A549 (cell line): ENCODE measurements at regions not wholly inside any gene's neighbourhood (a gene's known extent, or its start where the extent isn't known, plus 50 kb on each side); places are given as distances from the start of the nearest gene placed in this dataset.
A peak's percentile ranks its signal among the peaks of the same experiment; 100 is the strongest.

Experiments used
- ATAC-seq, 2 experiments: fragments of 200-7000 bp in 1 of 2; fragments of >200 bp in 1 of 2; cut with Nextera tagmentation in 1 of 2; cut with Tn5 transposase in 1 of 2; 3 replicates each; pipeline versions ENCODE4 v1.8.0 to v1.9.1; 2018 to 2020; ENCODE audit warnings: mild to moderate bottlenecking in 1 of 2, moderate library complexity in 1 of 2
- CTCF ChIA-PET: fragments of 300-600 bp; sonication (Branson Sonifier 250); formaldehyde crosslinking; extraction: SDS; loops from one replicate; lab custom pipeline; 2021; ENCODE audit warnings: antibody characterized with exemption, inconsistent platforms; lab: Yijun Ruan, JAX
- POLR2A ChIA-PET: fragments of 350-600 bp; formaldehyde crosslinking; extraction: SDS; loops from one replicate; lab custom pipeline; 2021; ENCODE audit warnings: antibody characterized with exemption, inconsistent platforms; lab: Yijun Ruan, JAX
- DNase-seq, 2 experiments: peaks; one replicate each; pipeline versions ENCODE4 v3.0.0 to v3.0.0-alpha.2; 2011 to 2016; ENCODE audit warnings: low read depth in 1 of 2, low spot score in 1 of 2
- FAIRE-seq: peaks from 2 replicates; lab custom pipeline; 2011; peaks lifted over from hg19 to GRCh38; lab: Jason Lieb, UNC
- H3K27ac ChIP-seq, 2 experiments: fragments of >200 bp; sonication (Bioruptor Twin); formaldehyde crosslinking; 3 replicates each; pipeline ENCODE4 v1.5.1; 2016 to 2017
- H3K4me1 ChIP-seq: fragments of >200 bp; sonication (Bioruptor Twin); formaldehyde crosslinking; 3 replicates; pipeline ENCODE4 v1.6.1; 2016
- H3K4me2 ChIP-seq: fragments of >200 bp; sonication (Bioruptor Twin); formaldehyde crosslinking; 3 replicates; pipeline ENCODE4 v1.6.1; 2016
- H3K4me3 ChIP-seq: fragments of >200 bp; sonication (Bioruptor Twin); formaldehyde crosslinking; 3 replicates; pipeline ENCODE4 v1.5.1; 2016
- H3K9me3 ChIP-seq: fragments of >200 bp; sonication (Bioruptor Twin); formaldehyde crosslinking; 3 replicates; pipeline ENCODE4 v1.6.1; 2016
- CBX8 ChIP-seq: fragments of 200-600 bp; sonication (generic); IDR thresholded peaks from 2 replicates; pipeline ENCODE4 v1.6.1; 2016
- CHD2 ChIP-seq: fragments of 150-350 bp; IDR thresholded peaks from 2 replicates; pipeline ENCODE4 v1.6.1; 2014; ENCODE audit warnings: low read length; ENCODE audit not compliant: partially characterized antibody
- ESRRA ChIP-seq: fragments of 150-350 bp; IDR thresholded peaks from 2 replicates; pipeline ENCODE4 v1.6.1; 2014; ENCODE audit warnings: mild to moderate bottlenecking, low read length, borderline replicate concordance
- FOSB ChIP-seq: fragments of 250-450 bp; sonication (Bioruptor Pico); IDR thresholded peaks from 2 replicates; pipeline ENCODE4 v1.5.0; 2020; ENCODE audit warnings: mild to moderate bottlenecking, moderate library complexity
- FOXS1 ChIP-seq: fragments of 250-450 bp; sonication (Bioruptor Pico); IDR thresholded peaks from 2 replicates; pipeline ENCODE4 v1.5.0; 2020; ENCODE audit warnings: mild to moderate bottlenecking, moderate library complexity
- HES2 ChIP-seq: fragments of >200 bp; sonication (Bioruptor Twin); formaldehyde crosslinking; IDR thresholded peaks from 2 replicates; pipeline ENCODE4 v1.6.1; 2016
- JUNB ChIP-seq: fragments of >200 bp; sonication (Bioruptor Twin); formaldehyde crosslinking; IDR thresholded peaks from 2 replicates; pipeline ENCODE4 v1.6.1; 2016
- MAFK ChIP-seq: fragments of 450-650 bp; IDR thresholded peaks from 2 replicates; pipeline ENCODE4 v1.6.1; 2014; ENCODE audit not compliant: partially characterized antibody
- NFE2L2 ChIP-seq: fragments of 150-350 bp; conservative IDR thresholded peaks from 2 replicates; pipeline ENCODE4 v1.6.1; 2014; ENCODE audit warnings: low read length
- NPAS2 ChIP-seq: fragments of 250-450 bp; sonication (Bioruptor Pico); IDR thresholded peaks from 2 replicates; pipeline ENCODE4 v1.8.0; 2022; ENCODE audit warnings: mild to moderate bottlenecking, moderate library complexity, borderline replicate concordance
- NR3C1 ChIP-seq: fragments of >200 bp; sonication (Bioruptor Twin); formaldehyde crosslinking; IDR thresholded peaks from 3 replicates; pipeline ENCODE4 v1.6.1; 2017
- PBX3 ChIP-seq: IDR thresholded peaks from 2 replicates; pipeline ENCODE4 v1.6.1; 2012
- RAD21 ChIP-seq, 2 experiments: fragments of >200 bp in 1 of 2; sonication (Bioruptor Twin) in 1 of 2; formaldehyde crosslinking in 1 of 2; IDR thresholded peaks in 1 of 2; conservative IDR thresholded peaks in 1 of 2; 2 replicates in 1 of 2; 3 replicates in 1 of 2; pipeline ENCODE4 v1.6.1; 2012 to 2018; ENCODE audit warnings: inconsistent platforms in 1 of 2
- RFX5 ChIP-seq: fragments of 450-650 bp; IDR thresholded peaks from 2 replicates; pipeline ENCODE4 v1.7.1; 2014; ENCODE audit warnings: antibody characterized with exemption, mild to moderate bottlenecking, moderate library complexity
- SMC3 ChIP-seq: fragments of >200 bp; sonication (Bioruptor Twin); formaldehyde crosslinking; IDR thresholded peaks from 3 replicates; pipeline ENCODE4 v1.6.1; 2018; ENCODE audit warnings: inconsistent platforms
- SREBF2 ChIP-seq: fragments of 450-650 bp; IDR thresholded peaks from 2 replicates; pipeline ENCODE4 v1.6.1; 2014; ENCODE audit warnings: mild to moderate bottlenecking, moderate library complexity
- TFCP2L1 ChIP-seq: fragments of 250-450 bp; sonication (Bioruptor Pico); IDR thresholded peaks from 2 replicates; pipeline ENCODE4 v1.5.0; 2021; ENCODE audit warnings: mild to moderate bottlenecking
- ZC3H11A ChIP-seq: fragments of 450-650 bp; IDR thresholded peaks from 2 replicates; pipeline ENCODE4 v1.6.1; 2014; ENCODE audit warnings: antibody characterized with exemption, mild to moderate bottlenecking
- ZSCAN20 ChIP-seq: fragments of 250-450 bp; sonication (Bioruptor Pico); IDR thresholded peaks from 2 replicates; pipeline ENCODE4 v1.8.0; 2022; ENCODE audit warnings: mild to moderate bottlenecking, moderate library complexity
- WGBS: methylation state at CpG from one replicate; pipeline ENCODE4 v1.1.6; 2017; ENCODE audit errors: missing lambda C conversion rate; 5-methylcytosine and 5-hydroxymethylcytosine counted together
- TF ChIP-seq, protein P1 (sequence below): fragments of 450-650 bp; IDR thresholded peaks from 2 replicates; pipeline ENCODE4 v1.6.1; 2014; ENCODE audit warnings: antibody characterized with exemption
- TF ChIP-seq, protein P2 (sequence below): fragments of 250-450 bp; sonication (Bioruptor Pico); IDR thresholded peaks from 2 replicates; pipeline ENCODE4 v1.5.0; 2020; ENCODE audit warnings: low read depth, mild to moderate bottlenecking, moderate library complexity
- TF ChIP-seq, protein P3 (sequence below): IDR thresholded peaks from 2 replicates; pipeline ENCODE4 v1.6.1; 2012; ENCODE audit warnings: low read depth, borderline replicate concordance

DNA sequence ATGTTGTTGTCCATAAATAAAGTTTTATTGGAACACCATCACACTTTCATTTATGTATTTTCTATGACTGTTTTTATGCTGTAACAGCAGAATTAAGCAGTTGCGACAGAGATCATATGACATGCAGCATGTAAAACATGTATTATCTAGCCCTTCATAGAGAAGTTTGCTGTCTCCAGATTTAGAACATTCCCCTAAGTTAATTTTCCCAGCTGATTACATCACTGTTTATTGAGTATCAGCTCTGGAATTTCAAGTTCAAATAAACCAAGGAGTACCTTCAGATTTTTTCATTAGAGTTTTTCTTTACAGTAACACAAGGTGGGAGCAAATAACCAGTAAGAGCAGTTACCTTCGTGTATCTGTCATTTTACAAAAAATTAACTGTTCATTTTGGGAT, 792.8 kb downstream of the USP25 start:
- Histone ChIP-seq H3K4me2 (peak overlapping the region; percentile 33; the same call in 2 of the 3 replicates), H3K4me1 (peaks cover 11% of the 10 kb centered on the region; the same call in 2 of the 3 replicates), H3K4me3 (no peak overlapping the region), H3K27ac (no peak overlapping the region), H3K9me3 (no peaks in the 10 kb centered on the region)
- FAIRE-seq (no peak), DNase-seq (no peak), ATAC-seq (no peak)
- CTCF ChIA-PET: interaction anchor here (0.5 kb wide), 1 partner anchor 44 kb away, joined by 3 read pairs; no protein-coding TSS in a partner anchor
- POLR2A ChIA-PET: no interaction called here
- TF ChIP-seq RAD21 (conservative IDR thresholded peaks at IDR 0.05 in 1 of 2, IDR thresholded peaks at IDR 0.05 in 1 of 2) (0 out of 5 replicates have a peak, but pooled peaks of 1 of the 2 experiments have one; percentile 7), MAFK (peak; percentile 73), FOSB (CRISPR knock-in tag) (no peak)
- whole genome bisulfite sequencing: 48% methylated on average over 2 of the region's 2 CpGs

- TF ChIP-seq, protein P1, sequence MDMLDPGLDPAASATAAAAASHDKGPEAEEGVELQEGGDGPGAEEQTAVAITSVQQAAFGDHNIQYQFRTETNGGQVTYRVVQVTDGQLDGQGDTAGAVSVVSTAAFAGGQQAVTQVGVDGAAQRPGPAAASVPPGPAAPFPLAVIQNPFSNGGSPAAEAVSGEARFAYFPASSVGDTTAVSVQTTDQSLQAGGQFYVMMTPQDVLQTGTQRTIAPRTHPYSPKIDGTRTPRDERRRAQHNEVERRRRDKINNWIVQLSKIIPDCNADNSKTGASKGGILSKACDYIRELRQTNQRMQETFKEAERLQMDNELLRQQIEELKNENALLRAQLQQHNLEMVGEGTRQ: no peak
- TF ChIP-seq RFX5: no peak
- no peak for TF ChIP-seq NFE2L2
- no peak for TF ChIP-seq PBX3
- TF ChIP-seq SMC3: no peak
- TF ChIP-seq JUNB: no peak
- no peak for TF ChIP-seq NR3C1
- no peak for TF ChIP-seq CHD2
- TF ChIP-seq, protein P2, sequence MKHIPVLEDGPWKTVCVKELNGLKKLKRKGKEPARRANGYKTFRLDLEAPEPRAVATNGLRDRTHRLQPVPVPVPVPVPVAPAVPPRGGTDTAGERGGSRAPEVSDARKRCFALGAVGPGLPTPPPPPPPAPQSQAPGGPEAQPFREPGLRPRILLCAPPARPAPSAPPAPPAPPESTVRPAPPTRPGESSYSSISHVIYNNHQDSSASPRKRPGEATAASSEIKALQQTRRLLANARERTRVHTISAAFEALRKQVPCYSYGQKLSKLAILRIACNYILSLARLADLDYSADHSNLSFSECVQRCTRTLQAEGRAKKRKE: no peak
- no peak for TF ChIP-seq TFCP2L1 (CRISPR knock-in tag)
- TF ChIP-seq HES2: no peak
- no peak for TF ChIP-seq CBX8
- no peak for TF ChIP-seq SREBF2
- TF ChIP-seq NPAS2 (CRISPR knock-in tag): no peak
- TF ChIP-seq, protein P3, sequence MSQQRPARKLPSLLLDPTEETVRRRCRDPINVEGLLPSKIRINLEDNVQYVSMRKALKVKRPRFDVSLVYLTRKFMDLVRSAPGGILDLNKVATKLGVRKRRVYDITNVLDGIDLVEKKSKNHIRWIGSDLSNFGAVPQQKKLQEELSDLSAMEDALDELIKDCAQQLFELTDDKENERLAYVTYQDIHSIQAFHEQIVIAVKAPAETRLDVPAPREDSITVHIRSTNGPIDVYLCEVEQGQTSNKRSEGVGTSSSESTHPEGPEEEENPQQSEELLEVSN: no peak
- TF ChIP-seq ZSCAN20 (CRISPR knock-in tag): no peak
- no peak for TF ChIP-seq FOXS1 (CRISPR knock-in tag)
- TF ChIP-seq ZC3H11A: no peak
- ATAC-seq: no peak
- ChIA-PET CTCF (no interaction called here), POLR2A (no interaction called here)
- no peak for FAIRE-seq
- DNase-seq: no peak
- peaks cover 20% of the 10 kb centered on the region for H3K4me1 ChIP-seq
- H3K27ac ChIP-seq: no peak overlapping the region
- no peak overlapping the region for H3K4me3 ChIP-seq
- no peaks in the 10 kb centered on the region for H3K9me3 ChIP-seq
- WGBS: 93% methylated on average over 2 of the region's 2 CpGs
- H3K4me2 ChIP-seq: no peak overlapping the region
These were observed 800.9 kb downstream of the USP25 start for GRCh38 chr21:16530656-16531055.

DNA sequence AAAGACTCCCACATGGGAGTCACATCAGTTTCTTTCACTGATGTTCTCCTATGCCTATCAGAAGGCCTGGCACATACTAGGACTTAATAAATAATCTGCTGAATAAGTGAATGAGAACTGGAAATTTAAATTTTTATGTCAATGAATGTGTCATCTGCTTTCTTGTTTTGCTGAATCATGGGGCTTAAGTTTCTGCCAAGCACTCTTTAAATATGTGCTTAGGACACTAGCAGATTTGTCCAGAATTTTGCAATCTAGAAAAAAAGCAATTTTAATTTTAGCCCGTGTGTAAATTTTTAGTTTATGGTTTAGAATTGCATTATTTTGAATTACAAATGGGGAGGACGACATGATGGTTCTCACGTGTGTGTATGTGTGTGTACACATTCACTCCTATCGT, 803.1 kb downstream of the USP25 start:
- H3K4me1 ChIP-seq: peaks cover 26% of the 10 kb centered on the region
- peak overlapping the region; percentile 58 to 77 for H3K27ac ChIP-seq
- WGBS: 14% methylated on average over 4 of the region's 4 CpGs
- H3K9me3 ChIP-seq: no peaks in the 10 kb centered on the region
- DNase-seq (no peak), ATAC-seq (no peak), FAIRE-seq (no peak)
- H3K4me3 ChIP-seq: no peak overlapping the region
- peak overlapping the region; percentile 92 for H3K4me2 ChIP-seq
- ChIA-PET POLR2A (no interaction called here), CTCF (no interaction called here)
- TF ChIP-seq MAFK (peak; percentile 81), ESRRA (no peak)
